AG09319 (cell line): ENCODE measurements at regions not wholly inside any gene's neighbourhood (a gene's known extent, or its start where the extent isn't known, plus 50 kb on each side); places are given as distances from the start of the nearest gene placed in this dataset.

Experiments
- DNase-seq: peaks from one replicate; pipeline ENCODE4 v3.0.0-alpha.2; 2010; ENCODE audit warnings: low read depth; ENCODE audit errors: extremely low read depth
- TF ChIP-seq, protein P1 (sequence below): IDR thresholded peaks from 2 replicates; pipeline ENCODE4 v1.5.1; 2011; ENCODE audit warnings: low read depth, mild to moderate bottlenecking, inconsistent platforms, low read length, moderate library complexity

DNA sequence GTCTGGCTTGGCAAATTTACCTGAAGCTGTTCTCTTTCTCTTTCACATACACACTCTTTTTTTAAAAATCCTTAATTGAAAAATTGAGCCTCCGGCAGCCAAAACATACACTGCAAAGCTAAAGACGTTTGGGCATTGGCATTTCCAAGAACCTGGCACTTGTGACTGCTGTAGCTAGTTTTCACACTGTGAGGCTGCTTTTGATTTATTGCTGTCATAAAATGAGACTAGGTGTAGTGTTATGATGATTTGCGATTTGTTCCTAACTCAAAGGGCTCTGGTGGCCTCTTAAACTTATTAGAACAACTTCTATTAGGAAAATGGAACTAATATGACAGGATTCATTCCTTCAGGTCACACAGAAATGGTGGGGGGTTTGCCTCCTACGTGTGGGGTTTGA is 377.1 kb upstream of the FAR2 start:
- no peak for DNase-seq
- TF ChIP-seq, protein P1, sequence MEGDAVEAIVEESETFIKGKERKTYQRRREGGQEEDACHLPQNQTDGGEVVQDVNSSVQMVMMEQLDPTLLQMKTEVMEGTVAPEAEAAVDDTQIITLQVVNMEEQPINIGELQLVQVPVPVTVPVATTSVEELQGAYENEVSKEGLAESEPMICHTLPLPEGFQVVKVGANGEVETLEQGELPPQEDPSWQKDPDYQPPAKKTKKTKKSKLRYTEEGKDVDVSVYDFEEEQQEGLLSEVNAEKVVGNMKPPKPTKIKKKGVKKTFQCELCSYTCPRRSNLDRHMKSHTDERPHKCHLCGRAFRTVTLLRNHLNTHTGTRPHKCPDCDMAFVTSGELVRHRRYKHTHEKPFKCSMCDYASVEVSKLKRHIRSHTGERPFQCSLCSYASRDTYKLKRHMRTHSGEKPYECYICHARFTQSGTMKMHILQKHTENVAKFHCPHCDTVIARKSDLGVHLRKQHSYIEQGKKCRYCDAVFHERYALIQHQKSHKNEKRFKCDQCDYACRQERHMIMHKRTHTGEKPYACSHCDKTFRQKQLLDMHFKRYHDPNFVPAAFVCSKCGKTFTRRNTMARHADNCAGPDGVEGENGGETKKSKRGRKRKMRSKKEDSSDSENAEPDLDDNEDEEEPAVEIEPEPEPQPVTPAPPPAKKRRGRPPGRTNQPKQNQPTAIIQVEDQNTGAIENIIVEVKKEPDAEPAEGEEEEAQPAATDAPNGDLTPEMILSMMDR, result no peak

DNA sequence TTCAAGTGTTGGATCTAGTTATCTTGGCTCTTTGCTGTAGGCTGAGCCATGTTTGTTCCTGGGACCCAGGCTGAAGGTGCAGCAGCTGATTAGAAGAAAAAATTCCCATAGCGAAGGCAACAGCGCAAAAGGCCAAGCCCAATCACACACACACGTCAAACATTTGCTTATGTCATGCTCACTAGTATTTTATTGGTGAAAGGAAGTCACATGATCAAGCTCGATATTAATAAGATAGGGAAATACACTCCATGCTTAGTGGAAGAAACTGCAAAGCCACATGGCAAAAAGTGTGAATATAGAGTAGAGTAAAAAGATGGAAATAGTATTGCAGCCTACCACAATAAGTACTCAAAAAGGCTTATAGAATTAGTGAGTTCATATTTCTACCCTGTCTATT is 373.5 kb upstream of the FAR2 start:
- DNase-seq, result no peak
- TF ChIP-seq, protein P1, result no peak

DNA sequence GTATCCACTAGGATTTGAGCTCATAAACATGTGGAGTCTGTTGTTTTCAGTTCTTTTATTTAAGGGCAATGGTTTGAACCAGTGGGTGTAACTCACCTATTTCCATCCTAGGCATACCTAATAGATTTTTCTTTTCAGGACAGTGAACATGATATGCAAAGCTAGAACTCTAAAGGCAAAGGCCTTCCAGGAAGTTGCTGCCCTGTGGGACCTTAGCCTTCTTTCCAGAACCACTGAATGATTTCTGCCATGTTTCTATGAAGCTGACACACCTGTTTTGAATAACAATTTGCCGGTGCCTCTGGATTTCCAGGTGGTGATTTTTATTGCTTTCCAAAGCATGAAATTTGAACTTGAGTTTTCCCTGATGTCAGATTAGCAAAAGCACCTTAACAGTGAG is 372.9 kb upstream of the FAR2 start:
- no peak for DNase-seq
- TF ChIP-seq, protein P1, result no peak

DNA sequence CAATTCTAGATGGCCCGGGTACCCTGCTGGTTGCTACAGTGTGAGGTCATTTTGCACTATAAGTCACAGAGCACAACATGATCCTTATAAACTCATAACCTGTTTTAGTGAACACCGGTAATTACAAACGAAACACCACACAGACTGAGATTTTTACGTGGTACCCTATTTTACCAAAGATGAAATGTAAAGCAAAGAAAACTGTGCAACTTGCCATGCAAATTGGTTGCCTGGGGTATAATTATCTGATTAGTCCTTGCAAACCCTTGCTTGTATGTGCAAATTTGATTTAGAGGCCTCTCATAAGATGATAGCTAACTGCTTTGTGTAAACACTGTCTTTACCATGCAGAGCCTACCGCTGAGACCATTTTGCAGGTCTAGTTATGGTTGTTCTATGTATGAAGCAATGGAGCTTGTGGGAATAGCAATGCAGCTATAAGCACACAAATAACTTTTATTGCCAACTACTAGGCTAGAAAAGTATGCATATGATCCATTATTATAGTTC is 372.1 kb upstream of the FAR2 start:
- TF ChIP-seq, protein P1, result no peak
- no peak for DNase-seq

DNA sequence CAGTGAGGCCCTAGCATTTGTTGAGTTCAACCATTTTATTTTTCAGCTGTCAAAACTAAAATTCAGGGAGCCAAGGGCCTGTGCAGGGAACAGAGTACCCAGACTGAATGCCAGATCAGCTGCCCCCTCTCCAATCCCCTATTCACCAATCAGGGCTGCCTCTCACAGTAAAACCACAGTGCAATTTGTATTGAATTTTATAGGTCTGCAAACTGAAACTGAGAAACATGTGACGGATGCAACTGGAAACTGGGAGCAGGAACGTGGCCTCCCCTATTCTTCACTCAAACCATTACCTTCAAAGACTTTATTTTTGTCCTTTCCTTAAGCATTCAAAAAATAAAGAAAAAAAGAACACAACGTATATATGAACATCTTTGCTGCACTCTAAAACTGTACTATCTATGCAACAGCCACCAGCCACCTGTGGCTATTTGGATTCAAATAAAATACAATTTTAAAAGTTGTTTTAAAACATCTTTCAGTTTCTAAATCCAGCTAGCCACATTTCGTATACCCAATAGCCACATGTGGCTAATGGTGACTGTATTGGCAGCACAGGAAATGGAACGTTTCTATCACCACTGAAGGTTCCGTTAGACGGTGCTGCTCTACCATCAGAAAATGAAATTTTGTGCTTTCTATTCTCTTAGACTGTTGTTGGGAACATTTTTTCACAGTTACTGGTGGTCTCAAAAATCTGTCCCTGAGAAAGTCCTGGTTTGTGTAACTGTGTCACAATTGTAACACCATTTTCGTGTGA is 371.3 kb upstream of the FAR2 start:
- TF ChIP-seq, protein P1, result no peak
- DNase-seq, result no peak

DNA sequence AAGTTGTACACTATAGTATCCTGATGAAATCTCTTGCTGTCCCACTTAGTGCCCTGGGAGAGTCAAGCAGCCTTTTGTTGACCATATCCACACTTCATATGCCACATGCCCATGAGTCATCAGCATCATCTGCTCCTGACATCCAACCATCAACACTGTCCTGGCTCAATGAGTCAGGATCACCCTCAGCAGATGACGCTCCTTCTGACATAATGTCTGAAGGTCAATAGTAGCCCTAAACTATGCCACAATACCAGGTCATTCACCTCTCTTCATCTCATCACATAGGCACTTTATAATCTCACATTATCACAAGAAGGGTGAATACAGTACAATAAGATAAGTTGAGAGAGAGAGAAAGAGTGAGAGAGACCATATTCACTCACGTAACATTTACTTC is 369.0 kb upstream of the FAR2 start:
- no peak for DNase-seq
- TF ChIP-seq, protein P1, result no peak

DNA sequence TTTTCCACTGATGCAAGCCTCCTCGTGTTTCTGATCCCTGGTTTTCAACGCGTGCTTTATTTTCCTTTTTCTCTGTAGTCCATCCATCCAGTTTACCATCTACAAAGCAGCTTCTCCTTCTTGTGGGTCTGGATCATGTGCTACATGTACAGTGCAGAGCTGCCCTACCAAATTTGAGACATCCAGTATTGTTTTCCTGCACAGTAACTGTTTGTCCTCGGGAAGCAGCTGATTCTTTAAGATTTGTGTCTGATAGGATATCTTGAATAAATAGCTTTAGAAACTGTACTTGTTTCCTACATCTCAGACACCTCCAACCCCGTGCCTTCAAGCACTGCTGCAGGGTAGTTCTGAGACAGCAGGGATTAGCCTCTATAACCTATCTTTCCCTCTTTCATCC is 368.1 kb upstream of the FAR2 start:
- TF ChIP-seq, protein P1, result no peak
- DNase-seq, result no peak
